HG03025 (cell line): ENCODE measurements at regions not wholly inside any gene's neighbourhood (a gene's known extent, or its start where the extent isn't known, plus 50 kb on each side); places are given as distances from the start of the nearest gene placed in this dataset.

ENCODE experiments used
- ATAC-seq: cut with Tn5 transposase; IDR thresholded peaks from one replicate; pipeline ENCODE4 v1.9.1; 2021; ENCODE audit warnings: mild to moderate bottlenecking, moderate library complexity; ENCODE audit not compliant: unreplicated experiment, low FRiP score

GRCh38 chr6:139494376-139494990 lies 120.0 kb upstream of the CITED2 start:
- no peak for ATAC-seq

- no peak for ATAC-seq
These were observed 116.0 kb upstream of the CITED2 start for GRCh38 chr6:139490482-139490881.

GRCh38 chr6:139486476-139486799 lies 112.0 kb upstream of the CITED2 start:
- no peak for ATAC-seq

- no peak for ATAC-seq
These were observed 111.5 kb upstream of the CITED2 start for GRCh38 chr6:139485742-139486475.

- no peak for ATAC-seq
These were observed 110.7 kb upstream of the CITED2 start for GRCh38 chr6:139485185-139485584.

GRCh38 chr6:139483079-139483478 lies 108.6 kb upstream of the CITED2 start:
- ATAC-seq, result no peak

GRCh38 chr6:139482287-139482686 lies 107.8 kb upstream of the CITED2 start:
- no peak for ATAC-seq

GRCh38 chr6:139480356-139481165 lies 106.1 kb upstream of the CITED2 start:
- ATAC-seq, result no peak

GRCh38 chr6:139479433-139480222 lies 105.2 kb upstream of the CITED2 start:
- no peak for ATAC-seq

- no peak for ATAC-seq
These were observed 101.2 kb upstream of the CITED2 start for GRCh38 chr6:139475646-139476045.

GRCh38 chr6:139475241-139475640 lies 100.8 kb upstream of the CITED2 start:
- no peak for ATAC-seq

- no peak for ATAC-seq
These were observed 100.0 kb upstream of the CITED2 start for GRCh38 chr6:139474145-139475108.

GRCh38 chr6:139473731-139474130 lies 99.3 kb upstream of the CITED2 start:
- ATAC-seq, result no peak

GRCh38 chr6:139473231-139473701 lies 98.8 kb upstream of the CITED2 start:
- ATAC-seq, result no peak

GRCh38 chr6:139472351-139473015 lies 98.0 kb upstream of the CITED2 start:
- no peak for ATAC-seq

GRCh38 chr6:139470997-139471396 lies 96.5 kb upstream of the CITED2 start:
- no peak for ATAC-seq

GRCh38 chr6:139468178-139468819 lies 93.9 kb upstream of the CITED2 start:
- no peak for ATAC-seq

- ATAC-seq, result no peak
These were observed 83.0 kb upstream of the CITED2 start for GRCh38 chr6:139457476-139457875.
